AG08396 (cell line): ENCODE measurements at regions not wholly inside any gene's neighbourhood (a gene's known extent, or its start where the extent isn't known, plus 50 kb on each side); places are given as distances from the start of the nearest gene placed in this dataset.

ENCODE experiments used
- DNase-seq: peaks from one replicate; pipeline ENCODE4 v3.0.0; 2012; ENCODE audit warnings: low spot score, mixed read lengths

GRCh38 chr10:111821871-111822270 lies 361.7 kb downstream of the GPAM start:
- DNase-seq, result no peak

GRCh38 chr10:111822661-111823060 lies 360.9 kb downstream of the GPAM start:
- no peak for DNase-seq

- DNase-seq, result no peak
These were observed 359.4 kb downstream of the GPAM start for GRCh38 chr10:111824128-111824527.

GRCh38 chr10:111830359-111830758 lies 353.2 kb downstream of the GPAM start:
- DNase-seq, result no peak

- DNase-seq, result no peak
These were observed 352.5 kb downstream of the GPAM start for GRCh38 chr10:111831058-111831457.

- DNase-seq, result no peak
These were observed 350.3 kb downstream of the GPAM start for GRCh38 chr10:111833251-111833650.

GRCh38 chr10:111835574-111835973 lies 348.0 kb downstream of the GPAM start:
- no peak for DNase-seq

- DNase-seq, result no peak
These were observed 347.5 kb downstream of the GPAM start for GRCh38 chr10:111836064-111836463.

GRCh38 chr10:111836571-111836970 lies 347.0 kb downstream of the GPAM start:
- DNase-seq, result no peak

GRCh38 chr10:111837086-111837485 lies 346.5 kb downstream of the GPAM start:
- no peak for DNase-seq

- no peak for DNase-seq
These were observed 345.6 kb downstream of the GPAM start for GRCh38 chr10:111837985-111838384.

- DNase-seq, result no peak
These were observed 343.0 kb downstream of the GPAM start for GRCh38 chr10:111840546-111840945.

- DNase-seq, result no peak
These were observed 330.8 kb downstream of the GPAM start for GRCh38 chr10:111852801-111853200.

GRCh38 chr10:111856631-111857030 lies 326.9 kb downstream of the GPAM start:
- DNase-seq, result no peak

- DNase-seq, result no peak
These were observed 318.0 kb downstream of the GPAM start for GRCh38 chr10:111865550-111865949.

- DNase-seq, result no peak
These were observed 312.1 kb downstream of the GPAM start for GRCh38 chr10:111871458-111871857.

GRCh38 chr10:111872591-111872990 lies 311.0 kb downstream of the GPAM start:
- no peak for DNase-seq

- no peak for DNase-seq
These were observed 310.5 kb downstream of the GPAM start for GRCh38 chr10:111873041-111873440.

- no peak for DNase-seq
These were observed 309.9 kb downstream of the GPAM start for GRCh38 chr10:111873621-111874135.

- DNase-seq, result no peak
These were observed 309.0 kb downstream of the GPAM start for GRCh38 chr10:111874576-111874975.

GRCh38 chr10:111875725-111876124 lies 307.8 kb downstream of the GPAM start:
- DNase-seq, result no peak

- no peak for DNase-seq
These were observed 306.3 kb downstream of the GPAM start for GRCh38 chr10:111877258-111877657.

- DNase-seq, result no peak
These were observed 303.6 kb downstream of the GPAM start for GRCh38 chr10:111879969-111880368.

- no peak for DNase-seq
These were observed 298.5 kb downstream of the GPAM start for GRCh38 chr10:111885046-111885445.

GRCh38 chr10:111885919-111886318 lies 297.6 kb downstream of the GPAM start:
- DNase-seq, result no peak
